ENCODE measurements at regions not wholly inside any gene's neighbourhood (a gene's known extent, or its start where the extent isn't known, plus 50 kb on each side); places are given as distances from the start of the nearest gene placed in this dataset.

GRCh38 chr9:99322299-99322698 is 100.2 kb downstream of the SEC61B start:
- H3K4me3 ChIP-seq (ENCODE audit: low read length): no peak overlapping the region
- DNase-seq (ENCODE audit: low read depth): no peak
- TF ChIP-seq CTCF (conservative IDR thresholded peaks at IDR 0.05; ENCODE audit: low read depth, low read length): no peak

GRCh38 chr9:99326112-99326916 is 104.2 kb downstream of the SEC61B start:
- TF ChIP-seq CTCF (conservative IDR thresholded peaks at IDR 0.05; ENCODE audit: low read depth, low read length): no peak
- peak; percentile 8 for DNase-seq (ENCODE audit: low read depth)
- no peak overlapping the region for H3K4me3 ChIP-seq (ENCODE audit: low read length)

GRCh38 chr9:99326917-99327189 is 104.8 kb downstream of the SEC61B start:
- no peak overlapping the region for H3K4me3 ChIP-seq (ENCODE audit: low read length)
- no peak for DNase-seq (ENCODE audit: low read depth)
- TF ChIP-seq CTCF (conservative IDR thresholded peaks at IDR 0.05; ENCODE audit: low read depth, low read length): no peak

- no peak for TF ChIP-seq CTCF (conservative IDR thresholded peaks at IDR 0.05; ENCODE audit: low read depth, low read length)
- DNase-seq (ENCODE audit: low read depth): no peak
Observed at GRCh38 chr9:99327667-99328066, 105.6 kb downstream of the SEC61B start.

GRCh38 chr9:99335280-99335679 is 113.2 kb downstream of the SEC61B start:
- no peak overlapping the region for H3K4me3 ChIP-seq (ENCODE audit: low read length)
- DNase-seq (ENCODE audit: low read depth): no peak
- TF ChIP-seq CTCF (conservative IDR thresholded peaks at IDR 0.05; ENCODE audit: low read depth, low read length): no peak

More at GRCh38 chr9:99327667-99328066, 105.6 kb downstream of the SEC61B start:
- no peak overlapping the region for H3K4me3 ChIP-seq (ENCODE audit: low read length)

GRCh38 chr9:99336005-99336404 is 113.9 kb downstream of the SEC61B start:
- DNase-seq (ENCODE audit: low read depth): no peak
- TF ChIP-seq CTCF (conservative IDR thresholded peaks at IDR 0.05; ENCODE audit: low read depth, low read length): no peak
- no peak overlapping the region for H3K4me3 ChIP-seq (ENCODE audit: low read length)

GRCh38 chr9:99336531-99336930 is 114.4 kb downstream of the SEC61B start:
- no peak for DNase-seq (ENCODE audit: low read depth)
- H3K4me3 ChIP-seq (ENCODE audit: low read length): no peak overlapping the region
- no peak for TF ChIP-seq CTCF (conservative IDR thresholded peaks at IDR 0.05; ENCODE audit: low read depth, low read length)
